ENCODE measurements at regions not wholly inside any gene's neighbourhood (a gene's known extent, or its start where the extent isn't known, plus 50 kb on each side); places are given as distances from the start of the nearest gene placed in this dataset.
"Not testable (repeated sequence)": the region's sequence is repeated elsewhere in the genome, so short reads cannot be mapped to it uniquely, and the experiment has no call there.

GRCh38 chr7:155935005-155935557 is 122.8 kb upstream of the SHH start:
- H3K9ac ChIP-seq (ENCODE audit: low read length): no peak overlapping the region
- no peak overlapping the region for H3K4me3 ChIP-seq (ENCODE audit: control extremely low read depth in 1 of 5, extremely low read depth in 1 of 5, insufficient read depth in 1 of 5, low read depth in 2 of 5, low read length in 4 of 5)
- H3K36me3 ChIP-seq (replicated peaks in 1 of 2; ENCODE audit: control extremely low read depth in 1 of 2, control insufficient read depth in 1 of 2, extremely low read depth in 1 of 2, insufficient read depth in 2 of 2, low read length in 1 of 2): no peaks in the 10 kb centered on the region
- Mint-ChIP-seq H3K9me3 (ENCODE audit: insufficient read depth) (peaks cover 5% of the 10 kb centered on the region), H3K27ac (no peak overlapping the region), H3K4me3 (no peak overlapping the region), H3K4me1 (no peaks in the 10 kb centered on the region), H3K27me3 (peaks cover 11% of the 10 kb centered on the region)
- DNase-seq (no peak), ATAC-seq (ENCODE audit: low read depth) (no peak)
- CTCF ChIA-PET: no interaction called here
- no peaks in the 10 kb centered on the region for H3K4me1 ChIP-seq (ENCODE audit: control insufficient read depth in 2 of 2, insufficient read depth in 2 of 2, low read length in 2 of 2)
- no peak overlapping the region for H3K4me2 ChIP-seq (replicated peaks; ENCODE audit: low read depth, low read length, poor library complexity, severe bottlenecking)
- H4K20me1 ChIP-seq (ENCODE audit: control insufficient read depth, insufficient read depth, low read length, poor library complexity, severe bottlenecking): no peaks in the 10 kb centered on the region
- intact Hi-C loops (cut with micrococcal nuclease): no loop called here
- H3K9me3 ChIP-seq (ENCODE audit: control extremely low read depth in 1 of 3, control insufficient read depth in 2 of 3, insufficient read depth in 1 of 3, low read length in 2 of 3): peaks cover 0 to 14% (median 0%) of the 10 kb centered on the region in 3 donors
- H3K79me2 ChIP-seq (ENCODE audit: control insufficient read depth, insufficient read depth, low read length): no peaks in the 10 kb centered on the region
- peaks cover 0 to 9% (median 0%) of the 10 kb centered on the region in 4 experiments for H3K27me3 ChIP-seq (replicated peaks in 1 of 4; ENCODE audit: control extremely low read depth in 1 of 4, control insufficient read depth in 3 of 4, insufficient read depth in 4 of 4, low read length in 3 of 4)
- H3K27ac ChIP-seq (ENCODE audit: low read length in 2 of 2): no peak overlapping the region
- no peak overlapping the region for H2AFZ ChIP-seq (ENCODE audit: insufficient read depth, low read depth, low read length, poor library complexity, severe bottlenecking)
- TF ChIP-seq EZH2 (IDR thresholded peaks at IDR 0.05; ENCODE audit: borderline replicate concordance, insufficient read depth, low read depth, low read length, poor library complexity, severe bottlenecking) (no peak), CTCF (IDR thresholded peaks at IDR 0.05) (no peak)
- POLR2A ChIA-PET: no interaction called here
- 100% methylated on average over 1 of the region's 3 CpGs for WGBS (ENCODE audit: insufficient coverage)

- DNase-seq; CTCF ChIA-PET; H3K9ac ChIP-seq (ENCODE audit: low read length); H3K27me3 Mint-ChIP-seq; H3K4me1 ChIP-seq (ENCODE audit: control insufficient read depth in 2 of 2, insufficient read depth in 2 of 2, low read length in 2 of 2); H3K4me1 Mint-ChIP-seq; H3K4me3 Mint-ChIP-seq; H3K79me2 ChIP-seq (ENCODE audit: control insufficient read depth, insufficient read depth, low read length); H3K27me3 ChIP-seq (replicated peaks in 1 of 4; ENCODE audit: control extremely low read depth in 1 of 4, control insufficient read depth in 3 of 4, insufficient read depth in 4 of 4, low read length in 3 of 4); H3K9me3 Mint-ChIP-seq (ENCODE audit: insufficient read depth); H3K4me2 ChIP-seq (replicated peaks; ENCODE audit: low read depth, low read length, poor library complexity, severe bottlenecking); POLR2A ChIA-PET; H3K36me3 ChIP-seq (replicated peaks in 1 of 2; ENCODE audit: control extremely low read depth in 1 of 2, control insufficient read depth in 1 of 2, extremely low read depth in 1 of 2, insufficient read depth in 2 of 2, low read length in 1 of 2); H3K27ac Mint-ChIP-seq; H4K20me1 ChIP-seq (ENCODE audit: control insufficient read depth, insufficient read depth, low read length, poor library complexity, severe bottlenecking); intact Hi-C loops (cut with micrococcal nuclease); H3K27ac ChIP-seq (ENCODE audit: low read length in 2 of 2); ATAC-seq (ENCODE audit: low read depth); H2AFZ ChIP-seq (ENCODE audit: insufficient read depth, low read depth, low read length, poor library complexity, severe bottlenecking); H3K4me3 ChIP-seq (ENCODE audit: control extremely low read depth in 1 of 5, extremely low read depth in 1 of 5, insufficient read depth in 1 of 5, low read depth in 2 of 5, low read length in 4 of 5): not testable (repeated sequence)
- peaks cover 0 to 10% (median 0%) of the 10 kb centered on the region in 3 donors for H3K9me3 ChIP-seq (ENCODE audit: control extremely low read depth in 1 of 3, control insufficient read depth in 2 of 3, insufficient read depth in 1 of 3, low read length in 2 of 3)
- 83% methylated on average over 9 of the region's 10 CpGs for WGBS (ENCODE audit: insufficient coverage)
Observed at GRCh38 chr7:155932324-155932723, 120.1 kb upstream of the SHH start.

Data from B cell (primary cell).